ENCODE measurements at regions not wholly inside any gene's neighbourhood (a gene's known extent, or its start where the extent isn't known, plus 50 kb on each side); places are given as distances from the start of the nearest gene placed in this dataset.
A peak's percentile ranks its signal among the peaks of the same experiment; 100 is the strongest.
"Not testable (repeated sequence)": the region's sequence is repeated elsewhere in the genome, so short reads cannot be mapped to it uniquely, and the experiment has no call there.

GRCh38 chr2:31802711-31803110 lies 208.1 kb downstream of the MEMO1 start:
- no peaks in the 10 kb centered on the region for H3K27me3 ChIP-seq
- no peaks in the 10 kb centered on the region for H3K4me1 ChIP-seq
- no peaks in the 10 kb centered on the region for H3K36me3 ChIP-seq
- no peak overlapping the region for H3K4me3 ChIP-seq (ENCODE audit: low read depth, low read length)
- H3K9me3 ChIP-seq: no peaks in the 10 kb centered on the region
- TF ChIP-seq CTCF (IDR thresholded peaks at IDR 0.05; ENCODE audit: low read depth, low read length): no peak
- no peak for DNase-seq

GRCh38 chr2:31799282-31799681 lies 211.5 kb downstream of the MEMO1 start:
- not testable (repeated sequence) for DNase-seq; H3K9me3 ChIP-seq; H3K36me3 ChIP-seq; H3K4me3 ChIP-seq (ENCODE audit: low read depth, low read length); H3K4me1 ChIP-seq; H3K27me3 ChIP-seq

GRCh38 chr2:31788273-31788672 lies 207.5 kb upstream of the SRD5A2 start:
- Histone ChIP-seq H3K9me3 (no peaks in the 10 kb centered on the region), H3K4me1 (no peaks in the 10 kb centered on the region), H3K36me3 (no peaks in the 10 kb centered on the region), H3K27me3 (peaks cover 9% of the 10 kb centered on the region), H3K4me3 (ENCODE audit: low read depth, low read length) (no peak overlapping the region)
- no peak for TF ChIP-seq CTCF (IDR thresholded peaks at IDR 0.05; ENCODE audit: low read depth, low read length)
- DNase-seq: no peak

GRCh38 chr2:31785876-31786275 lies 205.1 kb upstream of the SRD5A2 start:
- no peak for TF ChIP-seq CTCF (IDR thresholded peaks at IDR 0.05; ENCODE audit: low read depth, low read length)
- Histone ChIP-seq H3K9me3 (no peaks in the 10 kb centered on the region), H3K36me3 (no peaks in the 10 kb centered on the region), H3K4me1 (no peaks in the 10 kb centered on the region), H3K4me3 (ENCODE audit: low read depth, low read length) (no peak overlapping the region), H3K27me3 (peaks cover 1% of the 10 kb centered on the region)
- no peak for DNase-seq

- H3K4me3 ChIP-seq (ENCODE audit: low read depth, low read length): no peak overlapping the region
- TF ChIP-seq CTCF (IDR thresholded peaks at IDR 0.05; ENCODE audit: low read depth, low read length): no peak
- no peaks in the 10 kb centered on the region for H3K4me1 ChIP-seq
- H3K27me3 ChIP-seq: no peaks in the 10 kb centered on the region; the same call in 1 of the 2 replicates
- no peak for DNase-seq
- H3K36me3 ChIP-seq: no peaks in the 10 kb centered on the region
- H3K9me3 ChIP-seq: no peaks in the 10 kb centered on the region
These were observed 204.1 kb upstream of the SRD5A2 start for GRCh38 chr2:31784868-31785267.

GRCh38 chr2:31783446-31784091 lies 202.8 kb upstream of the SRD5A2 start:
- not testable (repeated sequence) for H3K4me1 ChIP-seq; H3K36me3 ChIP-seq; H3K9me3 ChIP-seq; H3K4me3 ChIP-seq (ENCODE audit: low read depth, low read length); H3K27me3 ChIP-seq
- peak; percentile 24 for DNase-seq

- H3K4me3 ChIP-seq (ENCODE audit: low read depth, low read length): no peak overlapping the region
- H3K27me3 ChIP-seq: no peaks in the 10 kb centered on the region; the same call in 1 of the 2 replicates
- H3K36me3 ChIP-seq: no peaks in the 10 kb centered on the region
- DNase-seq: no peak
- H3K4me1 ChIP-seq: no peaks in the 10 kb centered on the region
- H3K9me3 ChIP-seq: no peaks in the 10 kb centered on the region
- TF ChIP-seq CTCF (IDR thresholded peaks at IDR 0.05; ENCODE audit: low read depth, low read length): no peak
These were observed 197.4 kb upstream of the SRD5A2 start for GRCh38 chr2:31778153-31778552.
